NCI-H2196 (cell line): ENCODE measurements at regions not wholly inside any gene's neighbourhood (a gene's known extent, or its start where the extent isn't known, plus 50 kb on each side); places are given as distances from the start of the nearest gene placed in this dataset.
"Not testable (repeated sequence)": the region's sequence is repeated elsewhere in the genome, so short reads cannot be mapped to it uniquely, and the experiment has no call there.

Experiments used
- DNase-seq: peaks from one replicate; lab custom pipeline; 2025; ENCODE audit not compliant: unreplicated experiment; lab: John Stamatoyannopoulos, UW

DNA sequence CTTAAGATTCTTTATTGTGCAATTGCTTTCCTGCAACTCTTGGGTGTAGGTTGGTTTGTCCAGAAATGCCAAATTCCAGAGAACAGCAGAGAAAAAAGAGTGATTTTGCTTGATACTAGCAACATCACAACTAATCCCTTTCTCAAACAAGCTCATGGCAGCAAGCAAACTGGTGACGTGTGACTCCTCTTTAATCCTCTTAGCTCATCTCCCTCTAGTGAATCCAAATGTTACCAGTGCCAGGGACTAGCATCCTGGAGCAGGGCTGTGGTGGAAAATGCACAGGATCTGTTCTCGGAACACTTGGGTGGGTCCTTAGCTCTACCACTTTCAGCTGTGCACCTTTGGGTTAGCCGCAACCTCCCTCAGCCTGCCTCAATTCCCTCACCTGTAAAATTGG lies 204.0 kb upstream of the CCL2 start:
- DNase-seq, result no peak

- no peak for DNase-seq
Measured at GRCh38 chr17:34054495-34054894, 200.6 kb upstream of the CCL2 start.

GRCh38 chr17:34055606-34056005 lies 199.5 kb upstream of the CCL2 start:
- no peak for DNase-seq

DNA sequence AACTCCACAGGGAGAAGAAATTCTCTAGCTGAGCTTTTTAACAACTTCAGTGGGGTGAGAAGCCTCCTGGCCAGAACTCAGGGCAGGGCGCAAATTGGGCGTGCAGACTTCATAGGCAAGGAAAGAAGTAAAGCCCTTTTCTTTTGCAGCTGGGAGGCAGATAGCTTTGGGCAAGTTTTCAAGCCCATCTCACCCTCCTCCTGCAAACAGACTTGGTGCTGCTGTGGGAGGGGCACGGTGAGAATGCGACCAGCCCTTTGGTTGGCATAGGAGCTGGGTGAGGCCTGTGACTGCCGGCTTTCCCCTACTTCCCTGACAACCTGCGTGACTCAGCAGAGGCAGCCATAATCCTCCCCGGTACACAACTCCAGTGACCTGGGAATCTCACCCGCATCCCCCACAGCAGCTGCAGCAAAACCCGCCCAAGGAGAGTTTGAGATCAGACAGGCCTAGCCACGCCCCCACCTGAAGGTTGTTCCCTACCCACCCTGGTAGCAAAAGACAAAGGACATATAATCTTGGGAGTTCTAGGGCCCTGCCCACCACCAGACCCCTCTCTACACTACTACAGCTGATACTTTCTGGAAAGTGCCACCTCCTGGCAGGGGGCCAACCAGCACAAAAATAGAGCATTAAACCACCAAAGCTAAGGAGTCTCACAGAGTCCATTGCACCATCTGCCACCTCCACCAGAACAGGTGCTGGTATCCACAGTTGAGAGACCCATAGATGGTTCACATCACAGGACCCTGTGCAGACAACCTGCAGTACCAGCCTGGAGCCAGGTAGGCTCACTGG lies 195.5 kb upstream of the CCL2 start:
- DNase-seq, result no peak

DNA sequence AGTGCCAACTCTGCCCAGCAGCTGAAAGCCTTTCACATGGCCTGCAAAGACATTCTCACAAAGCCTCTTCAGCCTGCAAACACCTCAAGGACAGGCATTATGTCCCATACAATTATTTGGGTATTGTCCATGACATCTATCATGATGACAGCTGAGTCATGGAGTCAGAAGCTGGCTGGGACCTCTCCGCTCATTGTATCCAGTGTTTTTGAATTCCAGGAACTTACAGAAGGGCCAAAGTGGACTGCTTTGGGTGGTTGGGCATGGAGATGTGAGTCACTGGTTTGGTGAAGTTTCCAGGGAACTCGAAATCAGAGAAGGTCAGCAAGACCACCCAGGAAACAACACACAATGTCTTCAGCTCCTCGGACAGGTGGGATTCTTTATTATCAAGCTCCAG lies 188.6 kb upstream of the CCL2 start:
- DNase-seq, result no peak

GRCh38 chr17:34067011-34067410 lies 188.1 kb upstream of the CCL2 start:
- no peak for DNase-seq

DNA sequence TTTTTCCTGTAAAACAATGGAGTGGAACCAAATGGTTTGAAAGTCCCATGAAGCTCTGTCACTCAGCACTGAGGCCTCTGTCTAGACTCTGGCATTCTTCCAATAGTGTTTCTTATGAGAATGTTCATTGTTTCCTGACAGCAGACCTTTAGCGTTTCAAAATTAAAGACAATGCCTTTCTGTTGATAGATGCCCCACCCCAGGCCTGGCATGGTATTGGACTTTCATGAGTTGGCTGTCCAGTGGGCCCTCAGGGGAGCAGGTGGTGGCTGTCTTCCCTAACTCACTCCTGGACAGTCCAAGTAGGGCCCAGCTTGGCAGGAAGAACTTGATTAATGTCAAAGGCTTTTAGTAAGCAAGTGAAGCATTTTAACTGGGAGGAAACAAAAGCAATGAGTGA lies 186.5 kb upstream of the CCL2 start:
- no peak for DNase-seq

DNA sequence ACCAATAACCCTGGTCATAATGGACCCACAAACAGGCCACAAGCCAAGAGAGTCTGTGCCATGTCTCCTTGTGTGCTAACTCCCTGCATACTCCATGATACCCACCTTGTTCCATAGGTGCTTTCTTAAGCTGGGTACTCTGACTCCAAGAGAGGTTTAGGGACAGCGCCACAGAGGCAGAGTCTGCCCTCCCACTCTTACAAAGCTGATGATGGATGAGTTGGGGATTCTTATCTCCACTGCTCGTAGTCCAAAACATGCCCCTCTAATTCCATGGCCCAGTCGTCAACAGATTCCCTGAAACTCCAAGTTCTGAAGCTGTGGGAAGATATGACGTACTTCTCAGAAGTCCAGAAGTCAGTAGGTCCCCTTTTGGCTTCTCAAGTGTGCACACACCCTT lies 184.4 kb upstream of the CCL2 start:
- no peak for DNase-seq

DNA sequence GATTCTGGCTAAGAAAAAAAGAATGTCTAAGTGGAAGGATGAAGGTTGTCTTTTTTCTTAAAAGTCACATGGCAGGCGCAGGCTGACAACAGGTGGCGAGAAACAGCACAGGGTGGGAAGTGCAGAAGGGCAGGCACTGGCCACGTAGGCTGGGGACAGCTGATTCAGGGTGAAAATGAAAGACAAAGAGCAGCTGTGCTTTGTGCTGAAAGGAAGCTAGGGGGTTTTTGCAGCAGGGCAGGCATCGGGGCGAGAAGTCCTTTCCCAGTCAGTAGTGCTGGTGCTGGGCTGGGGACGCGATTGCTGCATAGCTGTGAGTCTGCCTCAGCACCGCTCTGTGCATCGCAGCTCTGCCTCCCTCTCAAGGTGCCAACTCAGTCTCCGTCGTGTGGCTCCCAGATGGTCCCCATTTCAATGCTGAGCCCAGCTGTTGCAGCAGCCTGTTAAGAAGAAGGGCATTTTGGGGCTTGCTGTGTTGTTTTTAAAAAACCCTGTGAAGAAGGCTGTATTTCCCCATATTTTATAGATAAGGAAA lies 183.1 kb upstream of the CCL2 start:
- DNase-seq, result no peak

DNA sequence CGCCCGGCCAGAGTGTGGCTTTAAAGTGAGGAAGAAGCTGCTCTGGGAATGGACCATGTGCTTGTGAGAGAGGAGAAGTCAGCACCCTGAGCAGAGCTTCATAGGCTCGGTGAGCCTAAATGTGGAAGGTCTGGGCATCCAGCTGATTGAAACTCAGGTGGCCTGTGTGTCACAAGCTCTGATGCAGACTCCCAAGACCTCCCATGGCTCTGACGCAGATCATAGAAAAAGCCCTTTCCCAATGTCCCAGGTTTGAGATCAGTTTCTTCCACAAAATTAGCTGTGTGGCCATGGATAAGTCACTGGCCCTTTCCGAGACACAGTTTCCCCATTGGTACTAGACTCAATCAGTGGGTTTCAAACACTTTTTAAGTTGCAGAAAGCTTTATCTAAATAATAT lies 180.0 kb upstream of the CCL2 start:
- DNase-seq, result no peak

GRCh38 chr17:34076743-34077631 lies 178.1 kb upstream of the CCL2 start:
- no peak for DNase-seq

GRCh38 chr17:34081269-34081668 lies 173.8 kb upstream of the CCL2 start:
- no peak for DNase-seq

- DNase-seq, result no peak
Measured at GRCh38 chr17:34082404-34082803, 172.7 kb upstream of the CCL2 start.

- DNase-seq, result not testable (repeated sequence)
Measured at GRCh38 chr17:34089042-34089441, 166.0 kb upstream of the CCL2 start.

DNA sequence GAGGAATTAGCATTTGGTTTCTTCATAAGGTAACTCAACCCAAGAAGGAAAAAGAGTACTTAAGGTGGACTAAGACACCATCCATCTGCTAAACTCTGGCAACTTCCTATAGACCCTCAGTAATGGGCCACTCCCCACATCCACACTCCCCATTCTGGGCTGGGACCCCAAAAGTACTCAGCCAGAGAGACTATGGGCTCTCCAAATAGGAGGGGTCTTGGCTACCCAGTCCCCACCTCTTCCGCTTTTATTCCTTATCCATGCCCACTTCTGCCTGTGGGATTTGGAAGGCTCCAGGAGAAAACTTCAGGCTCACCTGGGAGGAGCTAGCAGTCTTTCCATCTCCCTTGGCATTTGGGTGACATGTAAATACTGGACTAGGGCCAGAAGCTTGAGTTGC lies 164.5 kb upstream of the CCL2 start:
- DNase-seq, result no peak

- no peak for DNase-seq
Measured at GRCh38 chr17:34091975-34092374, 163.1 kb upstream of the CCL2 start.

DNA sequence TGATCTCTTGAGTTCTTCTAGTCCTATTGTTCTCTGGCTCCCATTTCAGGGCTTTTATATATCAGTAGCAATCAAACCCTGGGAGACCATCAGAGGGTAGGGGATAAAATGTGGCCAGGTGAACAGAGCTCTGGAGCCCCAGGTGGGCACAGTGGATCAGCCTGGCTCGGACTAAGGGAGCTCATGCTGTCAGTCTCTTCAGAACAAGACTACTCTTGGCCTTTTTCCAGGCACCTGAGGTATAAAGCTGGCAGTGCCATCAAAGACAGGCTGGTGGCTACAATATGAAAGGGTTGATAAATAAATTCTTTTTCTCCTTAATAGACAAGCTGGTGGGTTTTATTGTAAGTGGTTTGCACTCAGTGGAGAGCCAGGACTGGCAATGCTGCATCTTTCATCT lies 160.0 kb upstream of the CCL2 start:
- DNase-seq, result no peak

GRCh38 chr17:34098699-34099098 lies 156.4 kb upstream of the CCL2 start:
- DNase-seq, result no peak

GRCh38 chr17:34099859-34100515 lies 155.1 kb upstream of the CCL2 start:
- DNase-seq, result no peak

DNA sequence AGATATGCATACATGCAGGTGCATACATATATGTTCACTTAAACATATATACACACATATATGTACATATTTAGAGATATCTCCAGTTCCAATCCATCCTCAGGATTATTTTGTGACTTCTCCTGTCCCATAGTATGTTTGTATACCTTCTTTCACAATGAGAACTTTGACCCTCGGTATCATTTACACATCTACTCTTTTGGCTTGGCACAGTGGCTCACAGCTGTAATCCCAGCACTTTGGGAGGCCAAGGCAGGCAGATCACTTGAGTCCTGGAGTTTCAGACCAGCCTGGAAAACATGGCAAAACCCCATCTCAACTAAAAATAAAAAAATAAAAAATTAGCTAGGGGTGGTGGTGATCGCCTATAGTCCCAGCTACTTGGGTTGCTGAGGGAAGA lies 148.1 kb upstream of the CCL2 start:
- DNase-seq, result no peak

GRCh38 chr17:34110315-34110714 lies 144.8 kb upstream of the CCL2 start:
- DNase-seq, result no peak

GRCh38 chr17:34113089-34113488 lies 142.0 kb upstream of the CCL2 start:
- no peak for DNase-seq
